Ishikawa (cell line): ENCODE measurements at regions not wholly inside any gene's neighbourhood (a gene's known extent, or its start where the extent isn't known, plus 50 kb on each side); places are given as distances from the start of the nearest gene placed in this dataset.

Experiments used
- CREB1 ChIP-seq: IDR thresholded peaks from 2 replicates; pipeline ENCODE4 v1.6.1; 2012; ENCODE audit warnings: low read depth
- EGR1 ChIP-seq: IDR thresholded peaks from 2 replicates; pipeline ENCODE4 v1.6.1; 2012
- EP300 ChIP-seq: IDR thresholded peaks from 2 replicates; pipeline ENCODE4 v1.6.1; 2012; ENCODE audit warnings: borderline replicate concordance
- NFIC ChIP-seq: IDR thresholded peaks from 2 replicates; pipeline ENCODE4 v1.6.1; 2012
- RAD21 ChIP-seq: IDR thresholded peaks from 2 replicates; pipeline ENCODE4 v1.6.1; 2012; ENCODE audit warnings: low read depth
- TAF1 ChIP-seq: IDR thresholded peaks from 2 replicates; pipeline ENCODE4 v1.6.1; 2012; ENCODE audit warnings: low read depth, mild to moderate bottlenecking
- TCF12 ChIP-seq: IDR thresholded peaks from 2 replicates; pipeline ENCODE4 v1.6.1; 2012; ENCODE audit warnings: low read depth
- TEAD4 ChIP-seq: IDR thresholded peaks from 2 replicates; pipeline ENCODE4 v1.6.1; 2012
- USF1 ChIP-seq: IDR thresholded peaks from 2 replicates; pipeline ENCODE4 v1.6.1; 2012
- YY1 ChIP-seq: IDR thresholded peaks from 2 replicates; pipeline ENCODE4 v1.6.1; 2012; ENCODE audit warnings: low read depth
- ZBTB7A ChIP-seq: IDR thresholded peaks from 2 replicates; pipeline ENCODE4 v1.6.1; 2012; ENCODE audit warnings: low read depth

- no peak for TF ChIP-seq CREB1
- no peak for TF ChIP-seq RAD21
- no peak for TF ChIP-seq EP300
- no peak for TF ChIP-seq TEAD4
- TF ChIP-seq YY1: no peak
- TF ChIP-seq ZBTB7A: no peak
- TF ChIP-seq USF1: no peak
- no peak for TF ChIP-seq EGR1
- TF ChIP-seq NFIC: no peak
- TF ChIP-seq TAF1: no peak
- no peak for TF ChIP-seq TCF12
These were observed 342.3 kb downstream of the ZNF674 start for GRCh38 chrX:46202733-46203514.
